Neural progenitor cell (in vitro differentiated cells): ENCODE measurements at regions not wholly inside any gene's neighbourhood (a gene's known extent, or its start where the extent isn't known, plus 50 kb on each side); places are given as distances from the start of the nearest gene placed in this dataset.

ENCODE experiments used
- DNase-seq: peaks from one replicate; pipeline ENCODE4 v3.0.0-alpha.2; 2016; ENCODE audit warnings: low spot score
- H2AFZ ChIP-seq: fragments of 200-600 bp; sonication (generic); replicated peaks from 2 replicates; pipeline ENCODE4 v1.6.1; 2016; ENCODE audit warnings: antibody characterized with exemption
- H3F3A ChIP-seq: fragments of 200-600 bp; sonication (generic); 2 replicates; pipeline ENCODE4 v1.6.1; 2016; ENCODE audit warnings: antibody characterized with exemption, low read depth
- H3K27ac ChIP-seq: fragments of 200-600 bp; sonication (generic); 2 replicates; pipeline ENCODE4 v1.5.1; 2016; ENCODE audit warnings: mild to moderate bottlenecking
- H3K27me3 ChIP-seq: fragments of 200-600 bp; sonication (generic); 2 replicates; pipeline ENCODE4 v1.6.1; 2016; ENCODE audit warnings: mild to moderate bottlenecking, moderate library complexity
- H3K36me3 ChIP-seq: fragments of 200-600 bp; sonication (generic); 2 replicates; pipeline ENCODE4 v1.5.1; 2016
- H3K4me1 ChIP-seq: fragments of 200-600 bp; sonication (generic); 2 replicates; pipeline ENCODE4 v1.6.1; 2016; ENCODE audit warnings: mixed run types
- H3K4me2 ChIP-seq: fragments of 200-600 bp; sonication (generic); 2 replicates; pipeline ENCODE4 v1.6.1; 2016
- H3K4me3 ChIP-seq: fragments of 200-600 bp; sonication (generic); 2 replicates; pipeline ENCODE4 v1.5.1; 2016
- H3K79me2 ChIP-seq: fragments of 200-600 bp; sonication (generic); 2 replicates; pipeline ENCODE4 v1.6.1; 2016; ENCODE audit warnings: low read depth
- H3K9ac ChIP-seq: fragments of 200-600 bp; sonication (generic); 2 replicates; pipeline ENCODE4 v1.6.1; 2016
- H3K9me3 ChIP-seq: fragments of 200-600 bp; sonication (generic); 2 replicates; pipeline ENCODE4 v1.5.1; 2016; ENCODE audit warnings: low read depth
- H4K20me1 ChIP-seq: fragments of 200-600 bp; sonication (generic); 2 replicates; pipeline ENCODE4 v1.6.1; 2016; ENCODE audit warnings: low read depth
- H3K27ac Mint-ChIP-seq: 3 replicates; pipeline ENCODE4 v1.8.0; 2021; ENCODE audit warnings: mixed read lengths
- H3K27me3 Mint-ChIP-seq: 2 replicates; pipeline ENCODE4 v1.8.0; 2022; ENCODE audit warnings: low read depth, mild to moderate bottlenecking, inconsistent platforms, moderate library complexity, mixed read lengths; ENCODE audit not compliant: insufficient read depth
- H3K36me3 Mint-ChIP-seq: 3 replicates; pipeline ENCODE4 v1.8.0; 2021; ENCODE audit warnings: mixed read lengths
- H3K4me1 Mint-ChIP-seq: 3 replicates; pipeline ENCODE4 v1.8.0; 2021; ENCODE audit warnings: mixed read lengths
- H3K4me3 Mint-ChIP-seq: 3 replicates; pipeline ENCODE4 v1.8.0; 2021; ENCODE audit warnings: mild to moderate bottlenecking, moderate library complexity, mixed read lengths
- H3K9me3 Mint-ChIP-seq: 3 replicates; pipeline ENCODE4 v1.8.0; 2020; ENCODE audit warnings: mixed read lengths
- EZH2 ChIP-seq: fragments of 200-600 bp; sonication (generic); IDR thresholded peaks from 2 replicates; pipeline ENCODE4 v1.6.1; 2017; ENCODE audit warnings: antibody characterized with exemption, mild to moderate bottlenecking, moderate library complexity
- EZH2phosphoT487 ChIP-seq: fragments of 200-600 bp; sonication (generic); IDR thresholded peaks from 2 replicates; pipeline ENCODE4 v1.6.1; 2017; ENCODE audit warnings: antibody characterized with exemption
- TF ChIP-seq, protein P1 (sequence below): fragments of 200-600 bp; sonication (generic); IDR thresholded peaks from 2 replicates; pipeline ENCODE4 v1.5.1; 2017; ENCODE audit warnings: antibody characterized with exemption, mild to moderate bottlenecking

DNA sequence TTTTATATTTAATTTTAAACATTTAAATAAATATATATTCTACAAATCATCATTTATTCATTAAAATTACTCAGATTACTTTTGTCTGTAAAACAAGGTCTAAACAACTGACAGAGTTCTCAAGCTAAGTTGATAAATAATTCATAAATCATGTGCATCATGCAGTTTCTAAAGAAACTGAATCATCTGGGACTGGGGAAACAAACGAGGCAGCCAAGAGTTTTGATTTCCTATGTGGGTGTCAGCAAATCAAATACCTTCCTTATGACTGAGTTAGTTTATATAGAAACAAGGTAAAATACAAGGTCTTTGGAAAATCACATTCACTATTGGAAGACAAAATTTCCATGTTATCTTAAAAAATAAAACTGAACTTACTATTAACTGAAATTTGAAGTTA, 149.9 kb upstream of the BEND6 start:
- H3K4me1 Mint-ChIP-seq: peaks cover 59% of the 10 kb centered on the region
- no peaks in the 10 kb centered on the region for H3K27me3 Mint-ChIP-seq
- H3F3A ChIP-seq: peaks cover 37% of the 10 kb centered on the region
- TF ChIP-seq EZH2 (no peak), EZH2phosphoT487 (no peak)
- TF ChIP-seq, protein P1, sequence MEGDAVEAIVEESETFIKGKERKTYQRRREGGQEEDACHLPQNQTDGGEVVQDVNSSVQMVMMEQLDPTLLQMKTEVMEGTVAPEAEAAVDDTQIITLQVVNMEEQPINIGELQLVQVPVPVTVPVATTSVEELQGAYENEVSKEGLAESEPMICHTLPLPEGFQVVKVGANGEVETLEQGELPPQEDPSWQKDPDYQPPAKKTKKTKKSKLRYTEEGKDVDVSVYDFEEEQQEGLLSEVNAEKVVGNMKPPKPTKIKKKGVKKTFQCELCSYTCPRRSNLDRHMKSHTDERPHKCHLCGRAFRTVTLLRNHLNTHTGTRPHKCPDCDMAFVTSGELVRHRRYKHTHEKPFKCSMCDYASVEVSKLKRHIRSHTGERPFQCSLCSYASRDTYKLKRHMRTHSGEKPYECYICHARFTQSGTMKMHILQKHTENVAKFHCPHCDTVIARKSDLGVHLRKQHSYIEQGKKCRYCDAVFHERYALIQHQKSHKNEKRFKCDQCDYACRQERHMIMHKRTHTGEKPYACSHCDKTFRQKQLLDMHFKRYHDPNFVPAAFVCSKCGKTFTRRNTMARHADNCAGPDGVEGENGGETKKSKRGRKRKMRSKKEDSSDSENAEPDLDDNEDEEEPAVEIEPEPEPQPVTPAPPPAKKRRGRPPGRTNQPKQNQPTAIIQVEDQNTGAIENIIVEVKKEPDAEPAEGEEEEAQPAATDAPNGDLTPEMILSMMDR: no peak
- no peaks in the 10 kb centered on the region for H3K9me3 ChIP-seq
- H3K9me3 Mint-ChIP-seq: no peaks in the 10 kb centered on the region
- H3K4me1 ChIP-seq: peaks cover 70% of the 10 kb centered on the region
- no peak overlapping the region for H3K27ac Mint-ChIP-seq
- no peak overlapping the region for H3K4me3 ChIP-seq
- peak overlapping the region; percentile 68 for H3K4me2 ChIP-seq
- peaks cover 68% of the 10 kb centered on the region for H4K20me1 ChIP-seq
- H3K79me2 ChIP-seq: peaks cover 100% of the 10 kb centered on the region
- no peak for DNase-seq
- no peak overlapping the region for H3K4me3 Mint-ChIP-seq
- H3K9ac ChIP-seq: no peak overlapping the region
- no peaks in the 10 kb centered on the region for H3K27me3 ChIP-seq
- H3K36me3 Mint-ChIP-seq: no peaks in the 10 kb centered on the region
- H3K36me3 ChIP-seq: no peaks in the 10 kb centered on the region
- H3K27ac ChIP-seq: peak overlapping the region; percentile 54
- H2AFZ ChIP-seq: no peak overlapping the region

- TF ChIP-seq EZH2phosphoT487 (no peak), EZH2 (no peak)
- TF ChIP-seq, protein P1: no peak
- DNase-seq: no peak
- Mint-ChIP-seq H3K36me3 (peaks cover 5% of the 10 kb centered on the region), H3K4me1 (peaks cover 53% of the 10 kb centered on the region), H3K27ac (no peak overlapping the region), H3K9me3 (no peaks in the 10 kb centered on the region), H3K27me3 (no peaks in the 10 kb centered on the region), H3K4me3 (no peak overlapping the region)
- Histone ChIP-seq H3K9ac (no peak overlapping the region), H2AFZ (no peak overlapping the region), H4K20me1 (peaks cover 54% of the 10 kb centered on the region), H3K4me2 (peak overlapping the region; percentile 23), H3K79me2 (peaks cover 100% of the 10 kb centered on the region), H3K27ac (peak overlapping the region; percentile 0), H3K9me3 (no peaks in the 10 kb centered on the region), H3K27me3 (no peaks in the 10 kb centered on the region), H3K4me3 (no peak overlapping the region), H3K36me3 (no peaks in the 10 kb centered on the region), H3F3A (peaks cover 24% of the 10 kb centered on the region), H3K4me1 (peaks cover 60% of the 10 kb centered on the region)
These were observed 151.3 kb upstream of the BEND6 start for GRCh38 chr6:56803594-56803993.

- H3F3A ChIP-seq: peaks cover 28% of the 10 kb centered on the region
- TF ChIP-seq, protein P1: no peak
- TF ChIP-seq EZH2phosphoT487 (no peak), EZH2 (no peak)
- no peaks in the 10 kb centered on the region for H3K9me3 Mint-ChIP-seq
- no peak overlapping the region for H3K9ac ChIP-seq
- no peak overlapping the region for H3K4me3 Mint-ChIP-seq
- no peak overlapping the region for H3K27ac ChIP-seq
- H3K4me1 Mint-ChIP-seq: peaks cover 47% of the 10 kb centered on the region
- H3K4me1 ChIP-seq: peaks cover 51% of the 10 kb centered on the region
- peaks cover 44% of the 10 kb centered on the region for H4K20me1 ChIP-seq
- no peaks in the 10 kb centered on the region for H3K27me3 ChIP-seq
- H3K4me2 ChIP-seq: no peak overlapping the region
- H2AFZ ChIP-seq: no peak overlapping the region
- no peaks in the 10 kb centered on the region for H3K36me3 ChIP-seq
- H3K4me3 ChIP-seq: no peak overlapping the region
- H3K27me3 Mint-ChIP-seq: no peaks in the 10 kb centered on the region
- no peaks in the 10 kb centered on the region for H3K9me3 ChIP-seq
- H3K36me3 Mint-ChIP-seq: peaks cover 9% of the 10 kb centered on the region
- no peak overlapping the region for H3K27ac Mint-ChIP-seq
- H3K79me2 ChIP-seq: peaks cover 100% of the 10 kb centered on the region
- DNase-seq: no peak
These were observed 152.3 kb upstream of the BEND6 start for GRCh38 chr6:56802584-56802983.
